ENCODE measurements at regions not wholly inside any gene's neighbourhood (a gene's known extent, or its start where the extent isn't known, plus 50 kb on each side); places are given as distances from the start of the nearest gene placed in this dataset.

GRCh38 chr6:119829006-119829405 lies 479.4 kb upstream of the MAN1A1 start:
- no peak overlapping the region for H3K4me3 ChIP-seq (ENCODE audit: low read depth, poor library complexity, severe bottlenecking)
- no peak for TF ChIP-seq POLR2A (IDR thresholded peaks at IDR 0.05)
- TF ChIP-seq, protein P1, sequence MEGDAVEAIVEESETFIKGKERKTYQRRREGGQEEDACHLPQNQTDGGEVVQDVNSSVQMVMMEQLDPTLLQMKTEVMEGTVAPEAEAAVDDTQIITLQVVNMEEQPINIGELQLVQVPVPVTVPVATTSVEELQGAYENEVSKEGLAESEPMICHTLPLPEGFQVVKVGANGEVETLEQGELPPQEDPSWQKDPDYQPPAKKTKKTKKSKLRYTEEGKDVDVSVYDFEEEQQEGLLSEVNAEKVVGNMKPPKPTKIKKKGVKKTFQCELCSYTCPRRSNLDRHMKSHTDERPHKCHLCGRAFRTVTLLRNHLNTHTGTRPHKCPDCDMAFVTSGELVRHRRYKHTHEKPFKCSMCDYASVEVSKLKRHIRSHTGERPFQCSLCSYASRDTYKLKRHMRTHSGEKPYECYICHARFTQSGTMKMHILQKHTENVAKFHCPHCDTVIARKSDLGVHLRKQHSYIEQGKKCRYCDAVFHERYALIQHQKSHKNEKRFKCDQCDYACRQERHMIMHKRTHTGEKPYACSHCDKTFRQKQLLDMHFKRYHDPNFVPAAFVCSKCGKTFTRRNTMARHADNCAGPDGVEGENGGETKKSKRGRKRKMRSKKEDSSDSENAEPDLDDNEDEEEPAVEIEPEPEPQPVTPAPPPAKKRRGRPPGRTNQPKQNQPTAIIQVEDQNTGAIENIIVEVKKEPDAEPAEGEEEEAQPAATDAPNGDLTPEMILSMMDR (IDR thresholded peaks at IDR 0.05): no peak
- no peak for DNase-seq (ENCODE audit: low spot score in 2 of 2)
- intact Hi-C loops (cut with DNase I; ENCODE audit: low total_unique reads): no loop called here
- 91 to 92% methylated on average over 2 of the region's 2 CpGs for WGBS, 2 donors

DNA sequence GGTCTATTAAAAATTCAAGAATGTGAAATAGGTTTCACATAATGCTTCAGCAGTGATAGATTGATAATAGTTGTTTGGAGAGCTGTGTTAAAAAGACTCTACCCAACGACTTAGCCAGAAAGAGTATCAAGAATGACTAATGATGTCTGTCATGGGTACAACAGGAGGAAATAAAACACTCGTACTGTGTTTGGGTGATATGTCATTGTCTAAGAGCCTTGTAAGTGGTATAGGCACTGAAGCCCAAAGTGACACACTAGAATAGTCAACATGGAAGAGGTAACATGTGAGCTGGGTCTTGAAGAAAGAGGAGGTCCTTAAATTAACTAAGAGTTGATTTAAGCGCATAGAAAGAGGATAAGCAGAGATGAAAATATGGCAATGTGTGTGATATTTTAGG lies 471.8 kb upstream of the MAN1A1 start:
- no peak overlapping the region for H3K4me3 ChIP-seq (ENCODE audit: low read depth, poor library complexity, severe bottlenecking)
- TF ChIP-seq POLR2A (IDR thresholded peaks at IDR 0.05): no peak
- TF ChIP-seq, protein P1 (IDR thresholded peaks at IDR 0.05): no peak
- WGBS, 2 donors: 61 to 66% methylated on average over 3 of the region's 3 CpGs
- no peak for DNase-seq (ENCODE audit: low spot score in 2 of 2)
- intact Hi-C loops (cut with DNase I; ENCODE audit: low total_unique reads): no loop called here

DNA sequence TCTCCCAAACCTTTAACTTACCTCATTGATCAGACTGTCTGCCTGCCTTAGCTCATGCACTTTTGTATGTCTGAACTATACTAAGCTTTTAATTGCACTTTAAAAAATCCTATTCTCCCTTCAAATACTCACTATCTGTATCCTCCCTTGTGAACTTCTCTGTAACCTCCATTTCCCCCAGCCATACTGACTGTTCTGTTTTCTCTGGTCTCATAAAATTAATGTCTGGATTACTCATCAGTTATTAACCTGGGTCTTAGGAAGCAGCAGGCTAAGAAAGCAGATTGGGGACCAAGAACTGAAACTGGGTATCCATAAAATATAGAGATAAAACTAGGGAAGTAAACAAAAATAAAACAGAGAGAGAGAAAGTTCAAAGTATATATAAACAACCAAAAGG lies 469.3 kb upstream of the MAN1A1 start:
- H3K4me3 ChIP-seq (ENCODE audit: low read depth, poor library complexity, severe bottlenecking): no peak overlapping the region
- TF ChIP-seq, protein P1 (IDR thresholded peaks at IDR 0.05): no peak
- no peak for TF ChIP-seq POLR2A (IDR thresholded peaks at IDR 0.05)
- DNase-seq (ENCODE audit: low spot score in 2 of 2): no peak
- intact Hi-C loops (cut with DNase I; ENCODE audit: low total_unique reads): no loop called here

DNA sequence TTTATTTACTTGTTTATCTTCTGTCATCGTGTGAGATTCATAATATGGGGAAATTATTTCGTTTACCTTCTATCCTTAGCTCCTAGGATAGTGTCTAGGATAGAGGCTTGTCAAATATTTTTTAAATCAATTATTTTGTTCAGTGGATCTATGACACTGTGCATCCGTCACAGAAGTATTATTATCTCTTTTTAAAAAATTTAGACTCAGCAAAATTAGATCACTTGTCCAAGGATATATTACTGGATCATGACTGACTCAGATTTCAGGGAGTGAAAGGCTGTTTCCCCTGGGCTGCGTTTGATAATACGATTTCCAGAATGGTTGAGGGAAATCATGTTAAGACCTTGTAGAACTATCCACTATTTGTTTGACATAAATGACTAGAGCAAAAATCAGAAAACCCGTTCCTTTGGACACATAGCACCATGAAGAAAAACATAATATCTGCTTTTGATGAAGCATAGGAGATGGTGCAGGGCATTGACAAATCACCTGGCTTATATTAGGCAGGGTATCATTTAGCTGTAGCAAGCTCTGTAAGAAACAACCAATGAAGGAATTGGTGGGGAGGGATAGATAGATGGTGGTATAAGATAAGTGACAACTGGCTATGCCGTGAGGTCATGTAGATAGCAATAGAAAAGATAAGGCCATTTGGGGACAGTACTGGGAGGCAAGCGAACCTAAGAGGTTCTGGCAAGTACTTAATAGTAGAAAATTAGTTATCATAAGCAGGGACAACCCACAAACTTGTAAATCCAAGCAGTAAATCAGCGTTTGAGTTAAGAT lies 465.2 kb upstream of the MAN1A1 start:
- DNase-seq (ENCODE audit: low spot score in 2 of 2): no peak
- intact Hi-C loops (cut with DNase I; ENCODE audit: low total_unique reads): no loop called here
- H3K4me3 ChIP-seq (ENCODE audit: low read depth, poor library complexity, severe bottlenecking): no peak overlapping the region
- TF ChIP-seq, protein P1 (IDR thresholded peaks at IDR 0.05): no peak
- TF ChIP-seq POLR2A (IDR thresholded peaks at IDR 0.05): no peak
- 87 to 88% methylated on average over 9 of the region's 9 CpGs for WGBS, 2 donors

GRCh38 chr6:119802464-119802863 lies 452.9 kb upstream of the MAN1A1 start:
- H3K4me3 ChIP-seq (ENCODE audit: low read depth, poor library complexity, severe bottlenecking): no peak overlapping the region
- TF ChIP-seq POLR2A (IDR thresholded peaks at IDR 0.05): no peak
- TF ChIP-seq, protein P1 (IDR thresholded peaks at IDR 0.05): no peak
- WGBS, 2 donors: 88 to 92% methylated on average over 3 of the region's 3 CpGs
- intact Hi-C loops (cut with DNase I; ENCODE audit: low total_unique reads): no loop called here
- no peak for DNase-seq (ENCODE audit: low spot score in 2 of 2)

GRCh38 chr6:119801056-119801455 lies 451.5 kb upstream of the MAN1A1 start:
- TF ChIP-seq POLR2A (IDR thresholded peaks at IDR 0.05): no peak
- TF ChIP-seq, protein P1 (IDR thresholded peaks at IDR 0.05): no peak
- DNase-seq (ENCODE audit: low spot score in 2 of 2): no peak
- intact Hi-C loops (cut with DNase I; ENCODE audit: low total_unique reads): no loop called here
- no peak overlapping the region for H3K4me3 ChIP-seq (ENCODE audit: low read depth, poor library complexity, severe bottlenecking)
- 71% methylated on average over 4 of the region's 4 CpGs for whole genome bisulfite sequencing, 2 donors

All from lower leg skin (tissue), 4 donors.